SK-N-SH treated with all-trans-retinoic acid at 6 μM for 48 hours (cell line): ENCODE measurements at regions not wholly inside any gene's neighbourhood (a gene's known extent, or its start where the extent isn't known, plus 50 kb on each side); places are given as distances from the start of the nearest gene placed in this dataset.

Experiments
- ARNTL ChIP-seq: fragments of 450-650 bp; formaldehyde crosslinking; IDR thresholded peaks from 2 replicates; pipeline ENCODE4 v1.5.0; 2020; ENCODE audit warnings: low read depth, mild to moderate bottlenecking, moderate library complexity, borderline replicate concordance
- CREB5 ChIP-seq: fragments of 250-450 bp; sonication (Bioruptor Pico); IDR thresholded peaks from 2 replicates; pipeline ENCODE4 v1.5.1; 2020; ENCODE audit warnings: low read depth, mild to moderate bottlenecking, moderate library complexity
- ESRRG ChIP-seq: fragments of 250-450 bp; sonication (Bioruptor Pico); IDR thresholded peaks from 2 replicates; pipeline ENCODE4 v1.6.1; 2021; ENCODE audit warnings: mild to moderate bottlenecking
- OSR1 ChIP-seq: fragments of 250-450 bp; sonication (Bioruptor Pico); IDR thresholded peaks from 2 replicates; pipeline ENCODE4 v1.8.0; 2022; ENCODE audit warnings: moderate library complexity, mild to moderate bottlenecking, inconsistent platforms
- PATZ1 ChIP-seq: fragments of 250-450 bp; sonication (Bioruptor Pico); IDR thresholded peaks from 2 replicates; pipeline ENCODE4 v1.8.0; 2020; ENCODE audit warnings: mild to moderate bottlenecking, moderate library complexity, borderline replicate concordance
- POU6F1 ChIP-seq: fragments of 250-450 bp; sonication (Bioruptor Pico); IDR thresholded peaks from 2 replicates; pipeline ENCODE4 v1.8.0; 2021; ENCODE audit warnings: low read depth, mild to moderate bottlenecking, moderate library complexity, borderline replicate concordance
- RARB ChIP-seq: fragments of 250-450 bp; sonication (Bioruptor Pico); IDR thresholded peaks from 2 replicates; pipeline ENCODE4 v1.8.0; 2021; ENCODE audit warnings: mild to moderate bottlenecking, moderate library complexity
- TOX ChIP-seq: fragments of 250-450 bp; sonication (Bioruptor Pico); IDR thresholded peaks from 2 replicates; pipeline ENCODE4 v1.8.0; 2021; ENCODE audit warnings: mild to moderate bottlenecking, moderate library complexity, borderline replicate concordance
- TSHZ2 ChIP-seq: fragments of 250-450 bp; sonication (Bioruptor Pico); IDR thresholded peaks from 2 replicates; pipeline ENCODE4 v1.5.0; 2020; ENCODE audit warnings: mild to moderate bottlenecking, moderate library complexity
- ZC3H10 ChIP-seq: fragments of 250-450 bp; sonication (Bioruptor Pico); IDR thresholded peaks from 2 replicates; pipeline ENCODE4 v1.5.1; 2021; ENCODE audit warnings: mild to moderate bottlenecking, moderate library complexity
- ZFP3 ChIP-seq: fragments of 250-450 bp; sonication (Bioruptor Pico); IDR thresholded peaks from 2 replicates; pipeline ENCODE4 v1.5.0; 2020; ENCODE audit warnings: mild to moderate bottlenecking, moderate library complexity
- ZFP30 ChIP-seq: fragments of 450-650 bp; formaldehyde crosslinking; IDR thresholded peaks from 2 replicates; pipeline ENCODE4 v1.5.0; 2022; ENCODE audit warnings: mild to moderate bottlenecking, moderate library complexity
- ZNF8 ChIP-seq: fragments of 450-650 bp; formaldehyde crosslinking; IDR thresholded peaks from 2 replicates; pipeline ENCODE4 v1.5.0; 2020; ENCODE audit warnings: mild to moderate bottlenecking, moderate library complexity

- TF ChIP-seq POU6F1 = no peak
- TF ChIP-seq CREB5 (CRISPR knock-in tag) = no peak
- no peak for TF ChIP-seq ZFP30 (CRISPR knock-in tag)
- no peak for TF ChIP-seq OSR1 (CRISPR knock-in tag)
- no peak for TF ChIP-seq ZFP3 (CRISPR knock-in tag)
- TF ChIP-seq ARNTL (CRISPR knock-in tag) = no peak
- no peak for TF ChIP-seq PATZ1 (CRISPR knock-in tag)
- TF ChIP-seq RARB (CRISPR knock-in tag) = no peak
- no peak for TF ChIP-seq TOX
- TF ChIP-seq ESRRG (CRISPR knock-in tag) = no peak
- TF ChIP-seq TSHZ2 (CRISPR knock-in tag) = no peak
- TF ChIP-seq ZNF8 = no peak
- TF ChIP-seq ZC3H10 (CRISPR knock-in tag) = no peak
Measured at GRCh38 chr10:21406595-21407193, 118.8 kb downstream of the SKIDA1 start.
